ENCODE measurements at regions not wholly inside any gene's neighbourhood (a gene's known extent, or its start where the extent isn't known, plus 50 kb on each side); places are given as distances from the start of the nearest gene placed in this dataset.

- Histone ChIP-seq H4K20me1 (ENCODE audit: insufficient read depth) (no peaks in the 10 kb centered on the region), H3K27me3 (ENCODE audit: insufficient read depth) (no peaks in the 10 kb centered on the region), H3K36me3 (replicated peaks in 1 of 2; ENCODE audit: control insufficient read depth in 1 of 2, insufficient read depth in 2 of 2, low read length in 1 of 2) (no peaks in the 10 kb centered on the region), H3K27ac (ENCODE audit: low read depth in 2 of 2, low read length in 1 of 2) (no peak overlapping the region), H3K9me2 (no peaks in the 10 kb centered on the region), H3K4me2 (no peak overlapping the region), H3K4me3 (ENCODE audit: low read depth in 2 of 2, low read length in 1 of 2) (no peak overlapping the region), H3K9me3 (no peaks in the 10 kb centered on the region), H2AFZ (ENCODE audit: low read depth) (no peak overlapping the region), H3F3A (replicated peaks; ENCODE audit: insufficient read depth) (peaks cover 6% of the 10 kb centered on the region), H3K9ac (no peak overlapping the region), H3K79me2 (ENCODE audit: insufficient read depth) (no peaks in the 10 kb centered on the region), H3K4me1 (ENCODE audit: control insufficient read depth in 1 of 2, insufficient read depth in 2 of 2, low read depth in 1 of 2, low read length in 1 of 2) (peaks cover 10 to 24% of the 10 kb centered on the region in 2 experiments)
- WGBS (ENCODE audit: low lambda C conversion rate), result 91% methylated on average over 2 of the region's 2 CpGs
- POLR2A ChIA-PET, result interaction anchor here (0.9 to 1.4 kb wide), 2 partner anchors 148 to 151 kb away, joined by 3 read pairs; partner anchors contain the start of gene KLF7
- TF ChIP-seq PBX3 (IDR thresholded peaks at IDR 0.05), result no peak
- TF ChIP-seq MAX (IDR thresholded peaks at IDR 0.05; ENCODE audit: low read depth), result no peak
- TF ChIP-seq RXRA (IDR thresholded peaks at IDR 0.05; ENCODE audit: borderline replicate concordance, low read depth), result no peak
- TF ChIP-seq ELF1 (IDR thresholded peaks at IDR 0.05), result no peak
- no peak for TF ChIP-seq RFX5 (IDR thresholded peaks at IDR 0.05; ENCODE audit: low read length)
- TF ChIP-seq JUND (IDR thresholded peaks at IDR 0.05), result no peak
- TF ChIP-seq SMC3 (IDR thresholded peaks at IDR 0.05; ENCODE audit: low read depth, low read length), result no peak
- no peak for TF ChIP-seq REST (IDR thresholded peaks at IDR 0.05; ENCODE audit: low read depth, low read length)
- no peak for TF ChIP-seq FOXM1 (IDR thresholded peaks at IDR 0.05; ENCODE audit: low read depth)
- no peak for TF ChIP-seq EP300 (IDR thresholded peaks at IDR 0.05; ENCODE audit: borderline replicate concordance in 1 of 2, low read depth in 1 of 2, low read length in 1 of 2)
- no peak for TF ChIP-seq FOSL2 (IDR thresholded peaks at IDR 0.05; ENCODE audit: borderline replicate concordance, low read depth)
- no peak for TF ChIP-seq USF2 (IDR thresholded peaks at IDR 0.05; ENCODE audit: borderline replicate concordance, low read depth, low read length)
- TF ChIP-seq ZBTB33 (IDR thresholded peaks at IDR 0.05; ENCODE audit: borderline replicate concordance, low read depth), result no peak
- no peak for TF ChIP-seq TAF1 (IDR thresholded peaks at IDR 0.05; ENCODE audit: borderline replicate concordance, low read depth, low read length)
- TF ChIP-seq TCF12 (IDR thresholded peaks at IDR 0.05), result no peak
- TF ChIP-seq RAD21 (IDR thresholded peaks at IDR 0.05; ENCODE audit: low read length), result no peak
- no peak for TF ChIP-seq YY1 (IDR thresholded peaks at IDR 0.05; ENCODE audit: low read depth)
- TF ChIP-seq SIN3A (IDR thresholded peaks at IDR 0.05; ENCODE audit: borderline replicate concordance, low read depth, low read length), result no peak
- DNase-seq, result no peak
- CTCF ChIA-PET, result interaction anchor here (0.5 kb wide), 1 partner anchor 96 kb away, joined by 3 read pairs; no protein-coding TSS in a partner anchor
These were observed 148.2 kb upstream of the KLF7 start for GRCh38 chr2:207313947-207314346.
